ENCODE measurements at regions not wholly inside any gene's neighbourhood (a gene's known extent, or its start where the extent isn't known, plus 50 kb on each side); places are given as distances from the start of the nearest gene placed in this dataset.
"Not testable (repeated sequence)": the region's sequence is repeated elsewhere in the genome, so short reads cannot be mapped to it uniquely, and the experiment has no call there.

DNA sequence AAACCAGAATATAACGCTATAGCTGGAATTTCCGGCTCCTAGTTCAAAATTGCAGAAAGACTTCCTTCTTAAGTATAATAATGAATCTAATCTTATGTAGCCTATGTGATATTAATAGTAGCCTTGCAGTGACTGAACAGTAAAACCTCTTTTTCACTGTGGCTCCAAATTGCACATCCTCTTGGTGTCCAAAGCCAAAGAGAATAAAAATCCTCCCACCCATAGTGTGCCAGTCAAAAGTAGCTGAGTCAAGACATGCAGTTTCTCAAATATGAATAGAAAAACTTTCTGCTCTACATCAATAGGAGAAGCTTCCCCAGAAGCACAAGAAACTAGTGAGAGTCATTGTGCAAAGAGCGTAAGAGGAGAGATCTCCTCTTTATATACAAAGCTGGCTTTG, 76.0 kb upstream of the PICALM start:
- H3K4me1 ChIP-seq = no peaks in the 10 kb centered on the region
- no peak for ATAC-seq
- intact Hi-C loops (cut with DNase I) = no loop called here
- no peaks in the 10 kb centered on the region for H3K27me3 ChIP-seq (ENCODE audit: insufficient read depth in 3 of 3, low read length in 2 of 3)
- no peak overlapping the region for H3K4me3 ChIP-seq
- no peaks in the 10 kb centered on the region for H3K36me3 ChIP-seq (ENCODE audit: insufficient read depth in 1 of 2, low read depth in 1 of 2)
- no peaks in the 10 kb centered on the region for H3K9me3 ChIP-seq
- TF ChIP-seq, protein P1, sequence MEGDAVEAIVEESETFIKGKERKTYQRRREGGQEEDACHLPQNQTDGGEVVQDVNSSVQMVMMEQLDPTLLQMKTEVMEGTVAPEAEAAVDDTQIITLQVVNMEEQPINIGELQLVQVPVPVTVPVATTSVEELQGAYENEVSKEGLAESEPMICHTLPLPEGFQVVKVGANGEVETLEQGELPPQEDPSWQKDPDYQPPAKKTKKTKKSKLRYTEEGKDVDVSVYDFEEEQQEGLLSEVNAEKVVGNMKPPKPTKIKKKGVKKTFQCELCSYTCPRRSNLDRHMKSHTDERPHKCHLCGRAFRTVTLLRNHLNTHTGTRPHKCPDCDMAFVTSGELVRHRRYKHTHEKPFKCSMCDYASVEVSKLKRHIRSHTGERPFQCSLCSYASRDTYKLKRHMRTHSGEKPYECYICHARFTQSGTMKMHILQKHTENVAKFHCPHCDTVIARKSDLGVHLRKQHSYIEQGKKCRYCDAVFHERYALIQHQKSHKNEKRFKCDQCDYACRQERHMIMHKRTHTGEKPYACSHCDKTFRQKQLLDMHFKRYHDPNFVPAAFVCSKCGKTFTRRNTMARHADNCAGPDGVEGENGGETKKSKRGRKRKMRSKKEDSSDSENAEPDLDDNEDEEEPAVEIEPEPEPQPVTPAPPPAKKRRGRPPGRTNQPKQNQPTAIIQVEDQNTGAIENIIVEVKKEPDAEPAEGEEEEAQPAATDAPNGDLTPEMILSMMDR (IDR thresholded peaks at IDR 0.05) = no peak
- no peak overlapping the region for H3K27ac ChIP-seq
- 82 to 94% (median 89%) methylated on average over 3 of the region's 3 CpGs for WGBS, 3 donors
- no peak for DNase-seq

DNA sequence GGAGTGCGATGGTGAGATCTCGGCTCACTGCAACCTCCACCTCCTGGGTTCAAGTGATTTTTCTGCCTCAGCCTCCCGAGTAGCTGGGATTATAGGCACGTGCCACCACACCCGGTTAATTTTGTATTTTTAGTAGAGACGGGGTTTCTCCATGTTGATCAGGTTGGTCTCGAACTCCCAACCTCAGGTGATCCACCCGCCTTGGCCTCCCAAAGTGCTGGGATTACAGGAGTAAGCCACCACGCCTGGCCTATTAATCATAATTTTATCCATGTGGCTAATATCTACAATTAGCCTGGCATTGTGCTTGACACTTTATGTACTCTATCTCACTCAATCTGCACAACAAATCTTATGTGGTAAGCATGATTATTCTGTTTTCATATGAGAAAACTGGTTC, 75.2 kb upstream of the PICALM start:
- DNase-seq; H3K4me1 ChIP-seq; ATAC-seq; H3K36me3 ChIP-seq (ENCODE audit: insufficient read depth in 1 of 2, low read depth in 1 of 2); H3K4me3 ChIP-seq; intact Hi-C loops (cut with DNase I); H3K27me3 ChIP-seq (ENCODE audit: insufficient read depth in 3 of 3, low read length in 2 of 3); H3K27ac ChIP-seq; H3K9me3 ChIP-seq: not testable (repeated sequence)
- WGBS, 3 donors = 96 to 99% (median 98%) methylated on average over 9 of the region's 9 CpGs

DNA sequence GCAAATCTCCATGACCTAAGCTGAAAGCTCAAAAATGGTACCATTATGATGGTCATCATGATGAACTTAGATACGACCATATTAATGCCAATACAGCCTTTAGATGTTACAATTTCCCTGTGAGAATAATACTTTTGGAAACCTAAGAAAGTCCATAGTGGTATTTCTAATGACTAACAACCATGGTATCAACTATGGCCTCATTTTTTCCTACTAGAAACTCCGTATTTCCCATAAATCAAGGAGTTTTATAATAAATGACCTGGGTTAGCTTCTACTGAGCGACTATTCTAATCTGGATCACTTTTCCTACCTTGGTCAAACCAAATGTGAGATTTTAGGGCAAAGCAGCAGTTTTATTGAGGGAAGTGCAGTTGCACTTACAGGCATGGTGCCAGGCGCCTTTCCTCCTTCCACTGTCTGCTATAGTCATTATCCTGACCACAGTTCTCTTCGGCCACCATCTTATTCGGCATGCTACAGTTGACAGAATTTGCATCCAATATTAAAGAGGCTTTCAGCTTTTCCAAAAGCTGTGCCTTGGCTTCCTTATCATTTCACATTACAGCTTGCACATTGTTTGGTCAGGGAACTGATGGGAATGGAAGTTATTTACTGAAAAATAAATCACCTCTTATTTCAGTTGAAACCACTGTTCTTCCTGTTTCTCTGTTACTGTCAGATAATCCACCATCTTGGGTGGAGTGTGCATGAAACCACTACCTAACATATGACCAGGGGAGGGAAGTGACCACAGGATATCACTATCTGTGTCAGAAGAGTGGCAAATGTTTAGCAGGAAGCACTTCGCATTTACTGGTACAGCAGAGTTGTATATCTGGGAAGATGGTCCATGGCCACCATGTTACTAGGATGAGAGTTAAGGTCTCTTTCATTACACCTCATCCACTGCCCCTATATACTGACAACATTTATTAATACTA, 74.5 kb upstream of the PICALM start:
- intact Hi-C loops (cut with DNase I) = no loop called here
- Histone ChIP-seq H3K4me3 (no peak overlapping the region), H3K36me3 (ENCODE audit: insufficient read depth in 1 of 2, low read depth in 1 of 2) (no peaks in the 10 kb centered on the region), H3K27ac (no peak overlapping the region), H3K27me3 (ENCODE audit: insufficient read depth in 3 of 3, low read length in 2 of 3) (no peaks in the 10 kb centered on the region), H3K9me3 (no peaks in the 10 kb centered on the region), H3K4me1 (no peaks in the 10 kb centered on the region)
- TF ChIP-seq, protein P1 (IDR thresholded peaks at IDR 0.05) = no peak
- 83 to 85% (median 83%) methylated on average over 7 of the region's 7 CpGs for WGBS, 3 donors
- ATAC-seq = no peak
- DNase-seq = peak in 1 of 2 donors; percentile 24

DNA sequence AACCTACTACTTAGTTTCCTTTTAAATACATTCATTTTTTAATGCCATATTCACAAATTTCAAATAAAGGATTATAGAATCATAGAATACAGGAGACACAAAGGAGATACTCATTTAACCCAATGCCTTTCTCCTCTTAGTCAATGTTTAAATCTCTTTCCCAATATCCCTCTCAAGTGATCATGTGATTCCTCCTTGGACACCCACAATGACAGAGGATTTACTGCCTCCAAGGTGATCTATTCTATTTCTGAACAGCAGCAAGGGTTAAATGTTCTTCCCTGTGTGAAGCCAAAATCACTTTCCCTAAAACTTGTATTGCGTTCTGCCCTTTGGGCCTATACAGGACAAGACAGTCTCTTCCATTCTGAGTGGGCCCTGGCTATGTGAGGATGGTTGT, 73.3 kb upstream of the PICALM start:
- Histone ChIP-seq H3K27ac (no peak overlapping the region), H3K27me3 (ENCODE audit: insufficient read depth in 3 of 3, low read length in 2 of 3) (no peaks in the 10 kb centered on the region), H3K4me3 (no peak overlapping the region), H3K9me3 (no peaks in the 10 kb centered on the region), H3K36me3 (ENCODE audit: insufficient read depth in 1 of 2, low read depth in 1 of 2) (no peaks in the 10 kb centered on the region), H3K4me1 (no peaks in the 10 kb centered on the region)
- TF ChIP-seq, protein P1 (IDR thresholded peaks at IDR 0.05) = no peak
- intact Hi-C loops (cut with DNase I) = no loop called here
- no peak for DNase-seq
- ATAC-seq = no peak
- WGBS, 3 donors = 94 to 100% (median 95%) methylated on average over 1 of the region's 1 CpG

DNA sequence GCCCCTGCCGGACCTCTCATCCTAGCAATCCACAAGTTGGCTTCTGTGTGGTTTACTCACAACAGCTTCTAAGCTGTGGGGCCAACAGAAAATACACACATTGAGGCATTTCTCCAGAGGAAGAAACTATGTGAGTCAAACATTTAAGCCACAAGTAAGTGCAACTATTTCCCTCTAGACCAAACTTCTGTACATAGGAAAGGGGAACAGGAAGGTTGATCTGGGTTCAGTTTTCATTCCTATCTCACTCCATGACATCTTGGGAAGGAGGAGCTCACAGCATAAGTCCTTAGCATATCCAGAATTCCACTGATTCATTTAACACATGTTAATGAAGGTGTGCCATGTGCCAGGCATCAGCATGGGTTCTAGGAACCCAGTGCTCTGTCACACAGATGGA, 72.8 kb upstream of the PICALM start:
- intact Hi-C loops (cut with DNase I) = no loop called here
- Histone ChIP-seq H3K27ac (no peak overlapping the region), H3K27me3 (ENCODE audit: insufficient read depth in 3 of 3, low read length in 2 of 3) (no peaks in the 10 kb centered on the region), H3K36me3 (ENCODE audit: insufficient read depth in 1 of 2, low read depth in 1 of 2) (no peaks in the 10 kb centered on the region), H3K4me1 (no peaks in the 10 kb centered on the region), H3K4me3 (no peak overlapping the region), H3K9me3 (no peaks in the 10 kb centered on the region)
- 84 to 100% (median 96%) methylated on average over 1 of the region's 1 CpG for WGBS, 3 donors
- TF ChIP-seq, protein P1 (IDR thresholded peaks at IDR 0.05) = no peak
- ATAC-seq (no peak), DNase-seq (no peak)

Data from psoas muscle (tissue), 7 donors.